ENCODE measurements at regions not wholly inside any gene's neighbourhood (a gene's known extent, or its start where the extent isn't known, plus 50 kb on each side); places are given as distances from the start of the nearest gene placed in this dataset.
A peak's percentile ranks its signal among the peaks of the same experiment; 100 is the strongest.

GRCh38 chr9:120043448-120043847 lies 536.5 kb downstream of the CDK5RAP2 start:
- no peak for TF ChIP-seq CTCF (IDR thresholded peaks at IDR 0.05; ENCODE audit: low read depth, low read length)
- no peak for DNase-seq (ENCODE audit: extremely low read depth, low read depth)

GRCh38 chr9:120040896-120041295 lies 539.1 kb downstream of the CDK5RAP2 start:
- no peak for TF ChIP-seq CTCF (IDR thresholded peaks at IDR 0.05; ENCODE audit: low read depth, low read length)
- DNase-seq (ENCODE audit: extremely low read depth, low read depth), result no peak

- TF ChIP-seq CTCF (IDR thresholded peaks at IDR 0.05; ENCODE audit: low read depth, low read length), result no peak
- no peak for DNase-seq (ENCODE audit: extremely low read depth, low read depth)
Observed at GRCh38 chr9:120038342-120038741, 541.6 kb downstream of the CDK5RAP2 start.

GRCh38 chr9:120032639-120033038 lies 547.3 kb downstream of the CDK5RAP2 start:
- peak; percentile 23 for TF ChIP-seq CTCF (IDR thresholded peaks at IDR 0.05; ENCODE audit: low read depth, low read length)
- no peak for DNase-seq (ENCODE audit: extremely low read depth, low read depth)

GRCh38 chr9:120030847-120031246 lies 549.1 kb downstream of the CDK5RAP2 start:
- no peak for DNase-seq (ENCODE audit: extremely low read depth, low read depth)
- no peak for TF ChIP-seq CTCF (IDR thresholded peaks at IDR 0.05; ENCODE audit: low read depth, low read length)

GRCh38 chr9:120018550-120018949 lies 561.4 kb downstream of the CDK5RAP2 start:
- no peak for TF ChIP-seq CTCF (IDR thresholded peaks at IDR 0.05; ENCODE audit: low read depth, low read length)
- DNase-seq (ENCODE audit: extremely low read depth, low read depth), result no peak

- no peak for DNase-seq (ENCODE audit: extremely low read depth, low read depth)
- no peak for TF ChIP-seq CTCF (IDR thresholded peaks at IDR 0.05; ENCODE audit: low read depth, low read length)
Observed at GRCh38 chr9:120018037-120018436, 561.9 kb downstream of the CDK5RAP2 start.
